ENCODE measurements at regions not wholly inside any gene's neighbourhood (a gene's known extent, or its start where the extent isn't known, plus 50 kb on each side); places are given as distances from the start of the nearest gene placed in this dataset.

DNA sequence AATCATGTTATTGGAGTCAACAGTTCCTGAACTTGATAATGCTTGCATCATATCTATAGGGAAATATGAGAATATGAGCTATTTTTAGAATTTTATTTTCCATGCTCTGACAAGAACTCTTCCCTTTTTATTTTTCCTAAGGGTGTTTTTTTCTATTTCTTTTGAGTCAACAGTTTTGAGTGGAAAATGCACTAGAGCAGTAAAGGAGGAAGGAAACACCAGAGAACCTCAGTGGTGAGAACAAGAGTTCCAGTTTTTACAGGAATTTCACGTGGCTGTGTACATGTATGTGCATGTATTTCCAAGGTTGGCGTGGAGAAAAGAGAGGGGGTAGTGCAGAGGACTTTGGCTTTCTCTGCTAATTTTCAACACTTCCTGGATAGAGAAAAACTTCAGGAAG, 63.6 kb upstream of the TNFSF18 start:
- WGBS, 5 donors, result 69 to 80% (median 77%) methylated on average over 2 of the region's 2 CpGs

DNA sequence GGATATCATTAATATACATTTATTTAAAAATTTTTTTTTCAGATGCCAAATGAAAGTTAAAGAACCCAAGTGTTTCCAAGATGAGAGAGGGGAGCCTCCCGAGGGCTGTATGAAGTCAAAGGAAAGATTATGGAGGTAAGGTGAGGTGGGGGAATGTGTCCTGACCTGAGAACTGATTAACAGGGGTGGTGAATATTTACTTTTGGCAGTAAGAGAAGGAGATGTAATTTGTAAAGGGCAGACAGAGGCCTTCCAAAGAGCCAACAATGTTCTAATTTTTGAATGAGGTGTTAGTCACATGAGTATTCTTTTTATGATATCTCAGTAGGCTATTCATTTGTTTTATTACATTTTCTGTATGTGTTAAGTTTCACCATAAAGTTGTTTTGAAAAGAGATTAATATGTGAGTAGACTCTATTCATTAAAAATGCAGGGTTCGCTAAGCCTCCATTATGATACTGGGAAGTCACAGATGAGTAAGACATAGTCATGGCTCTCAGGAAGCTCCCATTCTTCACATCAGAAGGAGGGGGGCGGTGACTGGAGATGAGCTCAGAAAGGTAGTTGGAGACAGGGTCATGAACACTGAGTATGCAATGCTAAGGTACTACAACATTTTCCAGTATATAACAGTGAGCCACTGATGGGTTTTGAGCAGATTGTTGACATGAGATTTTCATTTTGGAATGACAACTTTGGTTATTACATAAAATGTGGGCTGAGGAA, 62.4 kb upstream of the TNFSF18 start:
- Histone ChIP-seq H3K27me3 (no peaks in the 10 kb centered on the region), H3K9me3 (peaks cover 0 to 10% (median 6%) of the 10 kb centered on the region in 4 donors), H3K4me1 (peaks cover 0 to 4% (median 0%) of the 10 kb centered on the region in 4 donors), H3K4me3 (no peak overlapping the region), H3K27ac (no peak overlapping the region), H3K36me3 (no peaks in the 10 kb centered on the region)
- no peak for DNase-seq
- 77 to 85% (median 82%) methylated on average over 3 of the region's 3 CpGs for WGBS, 5 donors
- intact Hi-C loops (cut with DNase I; ENCODE audit: low total_unique reads), result no loop called here
- TF ChIP-seq POLR2A (IDR thresholded peaks at IDR 0.05) (no peak), EP300 (IDR thresholded peaks at IDR 0.05) (no peak)
- TF ChIP-seq, protein P1, sequence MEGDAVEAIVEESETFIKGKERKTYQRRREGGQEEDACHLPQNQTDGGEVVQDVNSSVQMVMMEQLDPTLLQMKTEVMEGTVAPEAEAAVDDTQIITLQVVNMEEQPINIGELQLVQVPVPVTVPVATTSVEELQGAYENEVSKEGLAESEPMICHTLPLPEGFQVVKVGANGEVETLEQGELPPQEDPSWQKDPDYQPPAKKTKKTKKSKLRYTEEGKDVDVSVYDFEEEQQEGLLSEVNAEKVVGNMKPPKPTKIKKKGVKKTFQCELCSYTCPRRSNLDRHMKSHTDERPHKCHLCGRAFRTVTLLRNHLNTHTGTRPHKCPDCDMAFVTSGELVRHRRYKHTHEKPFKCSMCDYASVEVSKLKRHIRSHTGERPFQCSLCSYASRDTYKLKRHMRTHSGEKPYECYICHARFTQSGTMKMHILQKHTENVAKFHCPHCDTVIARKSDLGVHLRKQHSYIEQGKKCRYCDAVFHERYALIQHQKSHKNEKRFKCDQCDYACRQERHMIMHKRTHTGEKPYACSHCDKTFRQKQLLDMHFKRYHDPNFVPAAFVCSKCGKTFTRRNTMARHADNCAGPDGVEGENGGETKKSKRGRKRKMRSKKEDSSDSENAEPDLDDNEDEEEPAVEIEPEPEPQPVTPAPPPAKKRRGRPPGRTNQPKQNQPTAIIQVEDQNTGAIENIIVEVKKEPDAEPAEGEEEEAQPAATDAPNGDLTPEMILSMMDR (IDR thresholded peaks at IDR 0.05), result no peak

More for the DNA sequence above, 63.6 kb upstream of the TNFSF18 start:
- no peaks in the 10 kb centered on the region for H3K27me3 ChIP-seq
- intact Hi-C loops (cut with DNase I; ENCODE audit: low total_unique reads), result no loop called here
- H3K4me1 ChIP-seq, result peaks cover 0 to 4% (median 0%) of the 10 kb centered on the region in 4 donors
- peak in 1 of 2 donors; percentile 20 for DNase-seq
- no peaks in the 10 kb centered on the region for H3K36me3 ChIP-seq
- TF ChIP-seq POLR2A (IDR thresholded peaks at IDR 0.05), result no peak
- TF ChIP-seq POLR2AphosphoS5 (IDR thresholded peaks at IDR 0.05), result no peak
- TF ChIP-seq, protein P1 (IDR thresholded peaks at IDR 0.05), result no peak
- TF ChIP-seq EP300 (IDR thresholded peaks at IDR 0.05), result no peak
- peaks cover 0 to under 1% (median 0%) of the 10 kb centered on the region in 4 donors for H3K9me3 ChIP-seq
- no peak overlapping the region for H3K27ac ChIP-seq
- H3K4me3 ChIP-seq, result no peak overlapping the region

- no peaks in the 10 kb centered on the region for H3K27me3 ChIP-seq
- H3K4me1 ChIP-seq, result no peaks in the 10 kb centered on the region
- intact Hi-C loops (cut with DNase I; ENCODE audit: low total_unique reads), result no loop called here
- no peak overlapping the region for H3K4me3 ChIP-seq
- DNase-seq, result peak in 1 of 2 donors; percentile 23
- H3K9me3 ChIP-seq, result peaks cover 0 to 15% (median 8%) of the 10 kb centered on the region in 4 donors
- TF ChIP-seq POLR2A (IDR thresholded peaks at IDR 0.05) (no peak), EP300 (IDR thresholded peaks at IDR 0.05) (no peak), POLR2AphosphoS5 (IDR thresholded peaks at IDR 0.05) (no peak)
- TF ChIP-seq, protein P1 (IDR thresholded peaks at IDR 0.05), result no peak
- H3K27ac ChIP-seq, result no peak overlapping the region
- no peaks in the 10 kb centered on the region for H3K36me3 ChIP-seq
Measured at GRCh38 chr1:173112129-173112528, 61.4 kb upstream of the TNFSF18 start.

GRCh38 chr1:173107696-173108095, 57.0 kb upstream of the TNFSF18 start:
- no peaks in the 10 kb centered on the region for H3K27me3 ChIP-seq

More at GRCh38 chr1:173107696-173108095, 57.0 kb upstream of the TNFSF18 start:
- Histone ChIP-seq H3K4me3 (no peak overlapping the region), H3K36me3 (no peaks in the 10 kb centered on the region), H3K4me1 (no peaks in the 10 kb centered on the region), H3K27ac (no peak overlapping the region), H3K9me3 (peaks cover 6 to 28% (median 20%) of the 10 kb centered on the region in 4 donors)
- DNase-seq, result no peak
- intact Hi-C loops (cut with DNase I; ENCODE audit: low total_unique reads), result no loop called here
- TF ChIP-seq EP300 (IDR thresholded peaks at IDR 0.05), result no peak
- TF ChIP-seq POLR2A (IDR thresholded peaks at IDR 0.05), result no peak
- no peak for TF ChIP-seq POLR2AphosphoS5 (IDR thresholded peaks at IDR 0.05)
- TF ChIP-seq, protein P1 (IDR thresholded peaks at IDR 0.05), result no peak
- 84 to 90% (median 88%) methylated on average over 2 of the region's 2 CpGs for WGBS, 5 donors
